Spinal cord (tissue), 9 donors: ENCODE measurements at regions not wholly inside any gene's neighbourhood (a gene's known extent, or its start where the extent isn't known, plus 50 kb on each side); places are given as distances from the start of the nearest gene placed in this dataset.

Source experiments
- DNase-seq, 6 donors: peaks; one replicate each; pipeline versions ENCODE4 v3.0.0 to v3.0.0-alpha.2; 2013 to 2015; ENCODE audit warnings: low spot score in 6 of 6, low read depth in 4 of 6
- H3K27ac ChIP-seq: one replicate; pipeline ENCODE4 v1.5.1; 2013; ENCODE audit warnings: low read depth, low read length, control low read depth
- H3K27me3 ChIP-seq: one replicate; pipeline ENCODE4 v1.6.1; 2013; ENCODE audit warnings: low read length; ENCODE audit not compliant: control insufficient read depth, insufficient read depth
- H3K36me3 ChIP-seq: one replicate; pipeline ENCODE4 v1.6.1; 2013; ENCODE audit warnings: low read length; ENCODE audit not compliant: control insufficient read depth, insufficient read depth
- H3K4me1 ChIP-seq: one replicate; pipeline ENCODE4 v1.6.1; 2013; ENCODE audit warnings: low read length; ENCODE audit not compliant: control insufficient read depth, insufficient read depth
- H3K4me3 ChIP-seq: one replicate; pipeline ENCODE4 v1.5.1; 2013; ENCODE audit warnings: low read depth, low read length, control low read depth
- H3K9me3 ChIP-seq: one replicate; pipeline ENCODE4 v1.6.1; 2013; ENCODE audit warnings: low read length; ENCODE audit not compliant: control insufficient read depth, insufficient read depth
- WGBS: methylation state at CpG from one replicate; pipeline ENCODE4 v1.1.5; 2013; ENCODE audit warnings: missing lambda C conversion rate; ENCODE audit not compliant: insufficient coverage; 5-methylcytosine and 5-hydroxymethylcytosine counted together
- donor health status: healthy.

DNA sequence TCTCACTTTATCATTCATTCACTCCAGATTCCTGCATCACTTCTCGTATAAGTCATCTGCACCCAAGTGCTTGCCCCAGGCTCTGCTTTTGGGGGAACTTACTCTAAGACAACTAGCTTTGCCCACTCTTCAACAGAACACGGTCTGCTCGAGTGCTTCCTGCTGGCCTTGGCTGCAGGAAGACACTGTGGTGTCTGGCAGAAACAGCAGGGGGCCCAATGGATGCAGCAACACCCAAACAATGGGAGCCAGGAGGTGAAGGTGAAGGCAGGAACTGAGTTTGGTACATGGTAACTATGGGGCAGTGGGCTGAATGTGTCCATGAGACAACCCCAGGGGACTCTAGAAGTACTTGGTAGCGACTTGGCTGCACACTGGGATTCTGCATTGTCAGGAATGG, 344.0 kb downstream of the REEP3 start:
- DNase-seq = no peak
- no peak overlapping the region for H3K27ac ChIP-seq
- H3K9me3 ChIP-seq = no peaks in the 10 kb centered on the region
- no peaks in the 10 kb centered on the region for H3K4me1 ChIP-seq
- H3K4me3 ChIP-seq = no peak overlapping the region
- 87% methylated on average over 3 of the region's 4 CpGs for WGBS
- no peaks in the 10 kb centered on the region for H3K36me3 ChIP-seq
- H3K27me3 ChIP-seq = no peaks in the 10 kb centered on the region

DNA sequence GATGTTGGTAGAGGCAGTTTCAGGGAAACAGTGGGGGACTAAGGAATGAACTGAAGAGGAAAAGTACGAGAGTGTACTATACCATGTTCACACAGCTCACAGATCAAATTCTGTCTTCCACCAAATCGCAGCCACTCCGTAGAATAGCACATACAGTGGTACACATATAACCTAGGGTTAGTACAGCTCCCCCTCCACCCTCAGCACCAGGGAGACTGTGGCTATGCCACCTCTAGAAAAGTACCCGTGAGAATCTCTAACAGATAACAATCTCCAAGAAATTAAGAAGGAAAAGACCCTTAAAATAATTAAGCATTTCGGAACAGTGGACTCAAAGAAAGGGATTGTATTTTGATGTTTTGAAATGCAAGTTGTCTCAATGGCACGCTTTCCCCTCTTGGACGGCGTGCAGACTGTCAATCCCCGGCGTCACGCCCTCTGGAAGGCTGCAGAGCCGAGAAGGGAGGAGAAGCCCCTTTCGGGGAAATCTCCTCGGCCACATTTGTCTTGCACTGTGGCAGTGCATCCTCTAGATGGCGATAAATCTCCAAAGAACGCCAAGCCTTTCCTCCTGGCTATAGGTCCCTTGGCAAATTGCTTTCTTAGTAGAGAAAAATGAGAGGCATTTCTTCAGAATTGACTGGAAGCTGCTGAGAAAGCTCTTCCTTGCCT, 345.0 kb downstream of the REEP3 start:
- WGBS = 6% methylated on average over 12 of the region's 16 CpGs
- H3K4me3 ChIP-seq = peak overlapping the region; percentile 4
- DNase-seq = peak; percentile 64 to 95 (median 72)
- no peaks in the 10 kb centered on the region for H3K4me1 ChIP-seq
- H3K27ac ChIP-seq = no peak overlapping the region
- no peaks in the 10 kb centered on the region for H3K9me3 ChIP-seq
- no peaks in the 10 kb centered on the region for H3K36me3 ChIP-seq
- H3K27me3 ChIP-seq = no peaks in the 10 kb centered on the region

DNA sequence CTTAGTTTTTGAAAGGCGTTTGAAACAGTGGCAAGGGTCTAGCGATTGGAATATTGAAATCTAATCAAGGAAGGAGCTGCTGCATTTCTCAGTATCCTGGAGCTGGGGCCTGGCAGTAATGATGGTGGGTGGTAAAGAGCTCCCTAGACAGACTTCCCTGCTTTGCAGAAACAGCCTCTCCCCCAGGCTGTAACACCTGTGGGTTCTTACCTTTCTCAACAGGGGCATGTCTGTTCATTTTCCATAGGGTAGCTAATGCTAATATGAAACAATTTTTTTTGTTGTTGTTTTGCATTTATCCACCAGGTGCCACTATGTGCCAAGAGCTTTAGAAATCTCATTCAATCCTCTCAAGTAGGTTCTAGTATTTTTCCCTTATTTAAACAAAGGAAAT, 345.5 kb downstream of the REEP3 start:
- no peak overlapping the region for H3K27ac ChIP-seq
- DNase-seq = peak in 3 of 6 donors; percentile 24 to 87 (median 60)
- H3K4me1 ChIP-seq = no peaks in the 10 kb centered on the region
- 0% methylated on average over 1 of the region's 2 CpGs for WGBS
- H3K9me3 ChIP-seq = no peaks in the 10 kb centered on the region
- no peaks in the 10 kb centered on the region for H3K36me3 ChIP-seq
- H3K4me3 ChIP-seq = peak overlapping the region; percentile 4
- no peaks in the 10 kb centered on the region for H3K27me3 ChIP-seq

DNA sequence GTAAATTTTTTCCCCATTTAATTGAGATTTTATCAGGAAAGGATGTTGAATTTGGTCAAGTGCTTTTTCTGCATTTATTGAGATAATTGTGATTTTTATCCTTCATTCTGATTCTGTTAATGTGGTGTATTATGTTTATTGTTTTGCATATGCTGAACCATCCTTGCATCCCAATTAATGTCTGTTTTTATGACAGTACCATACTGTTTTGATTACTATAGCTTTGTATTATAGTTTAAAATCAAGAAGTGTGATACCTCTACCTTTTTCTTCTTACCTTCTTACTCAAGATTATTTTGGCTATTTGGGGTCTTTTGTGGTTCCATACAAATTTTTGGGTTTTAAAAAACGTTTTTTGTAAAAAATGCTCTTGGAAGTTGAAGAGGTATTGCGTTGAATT, 357.2 kb downstream of the REEP3 start:
- Histone ChIP-seq H3K4me3 (no peak overlapping the region), H3K36me3 (no peaks in the 10 kb centered on the region), H3K27me3 (no peaks in the 10 kb centered on the region), H3K9me3 (no peaks in the 10 kb centered on the region), H3K4me1 (no peaks in the 10 kb centered on the region), H3K27ac (no peak overlapping the region)
- WGBS = no CpG with 5 or more reads among the region's 2 CpGs
- DNase-seq = no peak

DNA sequence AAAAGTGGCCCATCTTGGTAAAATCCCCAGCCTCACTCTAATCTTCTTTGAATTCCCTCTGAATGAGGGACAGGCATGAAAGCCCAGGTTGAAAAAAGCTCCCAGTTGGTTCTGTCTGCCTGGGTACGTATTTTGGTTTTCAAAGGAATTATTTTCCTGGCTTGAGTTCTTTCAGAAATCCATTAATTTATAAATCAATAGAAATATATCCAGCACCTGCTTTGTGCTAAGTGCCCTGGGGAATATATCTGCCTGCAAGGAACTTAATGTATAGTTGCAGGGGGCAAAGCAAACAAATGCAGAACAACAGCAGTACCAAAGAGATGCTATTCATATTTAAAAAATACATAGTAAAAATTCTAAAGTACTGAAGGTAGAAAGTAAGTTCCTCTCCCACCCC, 362.7 kb downstream of the REEP3 start:
- Histone ChIP-seq H3K36me3 (no peaks in the 10 kb centered on the region), H3K4me3 (no peak overlapping the region), H3K9me3 (no peaks in the 10 kb centered on the region), H3K27ac (no peak overlapping the region), H3K4me1 (no peaks in the 10 kb centered on the region), H3K27me3 (no peaks in the 10 kb centered on the region)
- no peak for DNase-seq
- WGBS = no CpG with 5 or more reads among the region's 1 CpG

DNA sequence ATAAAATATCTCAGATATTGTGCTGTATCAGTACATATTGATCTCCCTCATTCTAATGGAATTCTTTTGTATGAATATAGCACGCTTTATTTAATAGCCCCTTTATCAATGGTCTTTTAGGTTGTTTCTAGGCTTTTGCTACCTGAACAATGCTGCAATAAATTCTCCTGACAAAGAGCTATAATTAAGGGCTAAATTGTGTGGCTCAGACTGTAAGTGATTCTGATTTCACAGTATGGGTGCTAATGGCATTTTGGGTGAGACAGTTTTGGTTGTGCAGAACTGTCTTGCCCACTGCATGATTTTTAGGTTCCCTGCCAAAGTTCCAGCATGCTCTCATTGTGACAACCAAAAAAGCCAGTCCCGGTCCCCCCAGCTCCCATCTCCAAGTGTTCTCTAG, 363.2 kb downstream of the REEP3 start:
- no peak for DNase-seq
- Histone ChIP-seq H3K27ac (no peak overlapping the region), H3K4me3 (no peak overlapping the region), H3K36me3 (no peaks in the 10 kb centered on the region), H3K9me3 (no peaks in the 10 kb centered on the region), H3K4me1 (no peaks in the 10 kb centered on the region), H3K27me3 (no peaks in the 10 kb centered on the region)
- WGBS = 60% methylated on average over 1 of the region's 2 CpGs

DNA sequence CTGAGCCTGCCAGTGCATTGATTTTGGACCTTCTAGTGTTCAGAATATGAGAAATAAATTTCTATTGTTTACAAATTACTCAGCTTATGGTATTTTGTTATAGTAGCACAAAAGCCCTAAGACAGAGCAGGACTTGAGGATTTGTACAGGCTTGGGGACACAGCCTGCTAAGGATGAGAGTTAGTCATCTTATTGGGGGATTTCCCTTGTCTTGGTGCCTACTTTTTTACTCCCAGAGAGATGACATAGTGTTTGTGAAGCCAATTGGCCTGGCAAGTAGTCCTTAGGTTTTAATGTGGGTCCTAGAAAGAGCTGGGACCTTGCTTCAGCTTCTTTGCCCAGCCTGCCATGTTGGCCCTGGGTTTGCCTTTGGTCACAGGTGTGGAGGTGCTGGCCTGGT, 364.0 kb downstream of the REEP3 start:
- no peaks in the 10 kb centered on the region for H3K4me1 ChIP-seq
- no peaks in the 10 kb centered on the region for H3K36me3 ChIP-seq
- H3K27me3 ChIP-seq = no peaks in the 10 kb centered on the region
- no peak for DNase-seq
- no peak overlapping the region for H3K4me3 ChIP-seq
- H3K27ac ChIP-seq = no peak overlapping the region
- no peaks in the 10 kb centered on the region for H3K9me3 ChIP-seq

DNA sequence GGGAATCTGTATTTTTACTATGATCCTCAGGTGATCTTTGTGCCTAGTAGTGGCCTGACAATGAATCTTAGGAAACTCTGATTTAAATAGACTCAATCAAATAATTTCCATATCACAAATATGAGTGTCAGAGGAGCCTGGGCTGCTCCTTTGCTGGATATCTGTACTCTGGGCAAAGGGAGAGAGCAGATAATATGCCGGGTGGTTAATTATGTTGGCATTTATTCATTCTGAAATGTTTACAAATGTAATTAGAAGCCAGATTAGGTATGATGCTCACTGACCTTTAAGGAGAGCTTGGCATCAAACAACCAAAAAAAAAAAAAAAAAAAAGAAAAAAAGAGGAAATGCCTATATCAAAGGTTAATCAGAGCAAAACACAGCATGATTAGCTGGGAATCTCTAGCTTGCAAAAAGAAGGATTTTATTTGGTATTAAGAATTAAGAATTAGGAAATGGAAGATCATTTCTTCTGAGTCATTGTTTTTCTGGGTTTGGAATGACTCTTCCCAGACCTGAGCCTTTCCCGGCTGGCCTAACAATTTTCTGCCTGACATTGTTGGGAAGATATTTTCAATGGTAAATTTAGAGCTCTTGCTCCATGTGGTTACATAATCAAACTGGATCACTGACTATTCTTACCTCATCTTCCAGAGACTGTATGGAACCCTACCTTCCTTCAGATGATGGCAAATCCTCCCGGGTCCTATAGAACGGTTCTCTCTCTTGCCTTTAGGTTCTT, 365.3 kb downstream of the REEP3 start:
- Histone ChIP-seq H3K9me3 (no peaks in the 10 kb centered on the region), H3K27ac (no peak overlapping the region), H3K36me3 (no peaks in the 10 kb centered on the region), H3K4me3 (no peak overlapping the region), H3K27me3 (no peaks in the 10 kb centered on the region), H3K4me1 (no peaks in the 10 kb centered on the region)
- no peak for DNase-seq
- WGBS = 97% methylated on average over 3 of the region's 4 CpGs

GRCh38 chr10:63887023-63887589, 365.9 kb downstream of the REEP3 start:
- DNase-seq = no peak
- Histone ChIP-seq H3K27me3 (no peaks in the 10 kb centered on the region), H3K36me3 (no peaks in the 10 kb centered on the region), H3K4me3 (no peak overlapping the region), H3K9me3 (no peaks in the 10 kb centered on the region), H3K4me1 (no peaks in the 10 kb centered on the region), H3K27ac (no peak overlapping the region)
- WGBS = 44% methylated on average over 11 of the region's 11 CpGs
